Nucleus accumbens (tissue), 56 donors: ENCODE measurements at regions not wholly inside any gene's neighbourhood (a gene's known extent, or its start where the extent isn't known, plus 50 kb on each side); places are given as distances from the start of the nearest gene placed in this dataset.
"Not testable (repeated sequence)": the region's sequence is repeated elsewhere in the genome, so short reads cannot be mapped to it uniquely, and the experiment has no call there.

Experiments used
- DNase-seq, 56 donors: peaks; one replicate each; lab custom pipeline; 2025; lab: John Stamatoyannopoulos, UW

GRCh38 chr1:72370836-72371235, 88.5 kb upstream of the NEGR1 start:
- DNase-seq = not testable (repeated sequence)

- no peak for DNase-seq
These were observed 86.9 kb upstream of the NEGR1 start for GRCh38 chr1:72369069-72369757.

GRCh38 chr1:72366466-72366865, 84.1 kb upstream of the NEGR1 start:
- no peak for DNase-seq

- no peak for DNase-seq
These were observed 83.4 kb upstream of the NEGR1 start for GRCh38 chr1:72365693-72366092.

- DNase-seq = no peak
These were observed 80.2 kb upstream of the NEGR1 start for GRCh38 chr1:72362538-72362937.

GRCh38 chr1:72357411-72357810, 75.1 kb upstream of the NEGR1 start:
- no peak for DNase-seq

- no peak for DNase-seq
These were observed 73.6 kb upstream of the NEGR1 start for GRCh38 chr1:72355899-72356298.

GRCh38 chr1:72341661-72342060, 59.3 kb upstream of the NEGR1 start:
- no peak for DNase-seq

- DNase-seq = no peak
These were observed 54.4 kb upstream of the NEGR1 start for GRCh38 chr1:72336776-72337175.
